K562 (cell line): ENCODE measurements at regions not wholly inside any gene's neighbourhood (a gene's known extent, or its start where the extent isn't known, plus 50 kb on each side); places are given as distances from the start of the nearest gene placed in this dataset.

Experiments
- ATAC-seq: fragments of 200-7000 bp; cut with Tn5 transposase; 3 replicates; pipeline ENCODE4 v1.9.1; 2020; ENCODE audit warnings: moderate library complexity
- BruUV-seq: library from RNA; stranded (reverse); fragments of 400-500 nt; replicated peaks from 2 replicates; lab custom pipeline; 2021; lab: Mats Ljungman, UMichigan
- CTCF ChIA-PET: fragments of 300-600 bp; formaldehyde crosslinking; extraction: SDS; loops from one replicate; lab custom pipeline; 2021; ENCODE audit warnings: low intra/inter-chr PET ratio; lab: Yijun Ruan, JAX
- POLR2A ChIA-PET: fragments of 300-600, 350-650 bp; sonication (Branson Sonifier 250); formaldehyde crosslinking; extraction: SDS; loops from one replicate; lab custom pipeline; 2021; ENCODE audit warnings: antibody characterized with exemption, inconsistent platforms; lab: Yijun Ruan, JAX
- DNase-seq, 4 experiments: peaks; one replicate each; pipeline versions ENCODE4 v3.0.0 to v3.0.0-alpha.2; 2011 to 2018; ENCODE audit warnings: low spot score in 3 of 4, mixed read lengths in 3 of 4; ENCODE audit errors: extremely low read depth in 1 of 4
- FAIRE-seq: peaks from 2 replicates; lab custom pipeline; 2011; peaks lifted over from hg19 to GRCh38; lab: Jason Lieb, UNC
- H2AFZ ChIP-seq: 2 replicates; pipeline ENCODE4 v1.6.0; 2011; ENCODE audit warnings: low read depth, low read length, control low read depth, inconsistent platforms
- H3K27ac ChIP-seq: fragments of 200-600 bp; 3 replicates; pipeline ENCODE4 v1.8.0; 2011; ENCODE audit warnings: low read depth, mild to moderate bottlenecking, control low read depth, inconsistent platforms, low read length, moderate library complexity, mixed read lengths; ENCODE audit errors: extremely low read depth
- H3K27me3 ChIP-seq, 2 experiments: fragments of 300-600 bp in 1 of 2; 2 replicates in 1 of 2; 3 replicates in 1 of 2; pipeline versions ENCODE4 v1.6.0 to v1.8.0; 2011; ENCODE audit warnings: inconsistent platforms in 2 of 2, low read length in 2 of 2, mild to moderate bottlenecking in 1 of 2, mixed read lengths in 1 of 2, moderate library complexity in 1 of 2; ENCODE audit not compliant: control insufficient read depth in 2 of 2, insufficient read depth in 2 of 2
- H3K36me3 ChIP-seq: fragments of 300-600 bp; 3 replicates; pipeline ENCODE4 v1.8.0; 2011; ENCODE audit warnings: mild to moderate bottlenecking, low read length, inconsistent platforms; ENCODE audit not compliant: control insufficient read depth, insufficient read depth
- H3K4me1 ChIP-seq, 2 experiments: fragments of 200-600 bp in 1 of 2; replicated peaks in 1 of 2; 2 replicates in 1 of 2; 3 replicates in 1 of 2; pipeline versions ENCODE4 v1.5.1 to v1.8.0; 2011; ENCODE audit warnings: inconsistent platforms in 2 of 2, low read length in 2 of 2, mild to moderate bottlenecking in 1 of 2, mixed read lengths in 1 of 2, moderate library complexity in 1 of 2; ENCODE audit not compliant: control insufficient read depth in 2 of 2, insufficient read depth in 2 of 2
- H3K4me2 ChIP-seq: 2 replicates; pipeline ENCODE4 v1.6.1; 2011; ENCODE audit warnings: low read length, control low read depth, inconsistent platforms, mixed read lengths; ENCODE audit not compliant: insufficient read depth
- H3K4me3 ChIP-seq: fragments of 200-600 bp; sonication (generic), shearing (Covaris generic); 2 replicates; pipeline ENCODE4 v1.5.1; 2016; ENCODE audit warnings: control low read depth, inconsistent platforms
- H3K79me2 ChIP-seq: fragments of 200-600 bp; 3 replicates; pipeline ENCODE4 v1.8.0; 2011; ENCODE audit warnings: low read length, inconsistent platforms; ENCODE audit not compliant: control insufficient read depth, insufficient read depth
- H3K9ac ChIP-seq, 2 experiments: 2 replicates each; pipeline versions ENCODE4 v1.6.0 to v1.6.1; 2011; ENCODE audit warnings: low read depth in 2 of 2, low read length in 2 of 2, control low read depth in 1 of 2, inconsistent platforms in 1 of 2, mild to moderate bottlenecking in 1 of 2, mixed read lengths in 1 of 2; ENCODE audit not compliant: insufficient read depth in 1 of 2
- H3K9me1 ChIP-seq: one replicate; pipeline ENCODE4 v1.6.0; 2011; ENCODE audit warnings: inconsistent platforms, mild to moderate bottlenecking, low read length, moderate library complexity; ENCODE audit not compliant: control insufficient read depth, insufficient read depth
- H3K9me3 ChIP-seq: replicated peaks from 2 replicates; pipeline ENCODE4 v1.5.1; 2011; ENCODE audit warnings: low read depth, low read length, inconsistent platforms; ENCODE audit not compliant: control insufficient read depth, insufficient read depth
- H4K20me1 ChIP-seq: replicated peaks from 2 replicates; pipeline ENCODE4 v1.6.1; 2011; ENCODE audit warnings: low read length, inconsistent platforms, mixed read lengths; ENCODE audit not compliant: control insufficient read depth, insufficient read depth
- HNRNPLL ChIP-seq: fragments of 200-400 bp; formaldehyde crosslinking; IDR thresholded peaks from 2 replicates; pipeline ENCODE4 v1.6.1; 2017; ENCODE audit warnings: low read length, low read depth, mild to moderate bottlenecking; ENCODE audit not compliant: poor library complexity, severe bottlenecking
- ILF3 ChIP-seq: fragments of 450-650 bp; IDR thresholded peaks from 2 replicates; pipeline ENCODE4 v1.6.1; 2018; ENCODE audit warnings: antibody characterized with exemption, mild to moderate bottlenecking, moderate library complexity, borderline replicate concordance
- IRF1 ChIP-seq: sonication (generic); formaldehyde crosslinking; IDR thresholded peaks from 2 replicates; pipeline ENCODE4 v1.8.0; 2022; ENCODE audit warnings: missing genetic modification reagents, mild to moderate bottlenecking, borderline replicate concordance
- KDM4B ChIP-seq, 2 experiments: fragments of 450-650 bp in 1 of 2; sonication (generic) in 1 of 2; IDR thresholded peaks; 2 replicates each; pipeline ENCODE4 v1.6.1; 2016 to 2017; ENCODE audit warnings: borderline replicate concordance in 2 of 2, antibody characterized with exemption in 1 of 2, low read depth in 1 of 2, mild to moderate bottlenecking in 1 of 2
- MTF1 ChIP-seq: fragments of 250-450 bp; sonication (Bioruptor Pico); IDR thresholded peaks from 2 replicates; pipeline ENCODE4 v1.9.0; 2021; ENCODE audit warnings: moderate library complexity, mild to moderate bottlenecking, inconsistent platforms, borderline replicate concordance
- RBBP5 ChIP-seq: fragments of 200-600 bp; sonication (generic); IDR thresholded peaks from 2 replicates; pipeline ENCODE4 v1.6.1; 2012; ENCODE audit warnings: borderline replicate concordance, mild to moderate bottlenecking, low read length, control low read depth, inconsistent platforms; ENCODE audit not compliant: insufficient read depth, poor library complexity, severe bottlenecking
- ZBED1 ChIP-seq: IDR thresholded peaks from 2 replicates; pipeline ENCODE4 v1.6.1; 2014
- ZNF780A ChIP-seq: fragments of 250-450 bp; sonication (Bioruptor Pico); IDR thresholded peaks from 2 replicates; pipeline ENCODE4 v1.5.0; 2021; ENCODE audit warnings: mild to moderate bottlenecking
- WGBS: fragments of 100-300 bp; shearing (Covaris generic); methylation state at CpG from one replicate; pipeline ENCODE4 v1.1.6; 2016; ENCODE audit warnings: low coverage, mixed read lengths; ENCODE audit not compliant: insufficient coverage; ENCODE audit errors: missing lambda C conversion rate; 5-methylcytosine and 5-hydroxymethylcytosine counted together
- in situ Hi-C: fragments of 300-500 bp; cut with MboI; formaldehyde crosslinking; loops from 4 replicates; pipeline ENCODE4 v1.15.0; 2018; ENCODE audit warnings: inconsistent platforms, mixed read lengths
- intact Hi-C: fragments of 100-400 bp; cut with micrococcal nuclease; formaldehyde crosslinking; loops from 2 replicates; pipeline ENCODE4 v1.14.2; 2022
- TF ChIP-seq, protein P1 (sequence below): sonication (generic); formaldehyde crosslinking; IDR thresholded peaks from 2 replicates; pipeline ENCODE4 v1.8.0; 2022; ENCODE audit warnings: mild to moderate bottlenecking, low read depth, missing genetic modification reagents
- TF ChIP-seq, protein P2 (sequence below): fragments of 450-650 bp; conservative IDR thresholded peaks from 2 replicates; pipeline ENCODE4 v1.6.1; 2016; ENCODE audit warnings: missing genetic modification characterization, low read depth, mild to moderate bottlenecking, control low read depth, missing compliant biosample characterization

- no peak for TF ChIP-seq RBBP5
- TF ChIP-seq ILF3: no peak
- TF ChIP-seq, protein P1, sequence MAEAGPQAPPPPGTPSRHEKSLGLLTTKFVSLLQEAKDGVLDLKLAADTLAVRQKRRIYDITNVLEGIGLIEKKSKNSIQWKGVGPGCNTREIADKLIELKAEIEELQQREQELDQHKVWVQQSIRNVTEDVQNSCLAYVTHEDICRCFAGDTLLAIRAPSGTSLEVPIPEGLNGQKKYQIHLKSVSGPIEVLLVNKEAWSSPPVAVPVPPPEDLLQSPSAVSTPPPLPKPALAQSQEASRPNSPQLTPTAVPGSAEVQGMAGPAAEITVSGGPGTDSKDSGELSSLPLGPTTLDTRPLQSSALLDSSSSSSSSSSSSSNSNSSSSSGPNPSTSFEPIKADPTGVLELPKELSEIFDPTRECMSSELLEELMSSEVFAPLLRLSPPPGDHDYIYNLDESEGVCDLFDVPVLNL: no peak
- no peak for TF ChIP-seq MTF1 (CRISPR knock-in tag)
- TF ChIP-seq, protein P2, sequence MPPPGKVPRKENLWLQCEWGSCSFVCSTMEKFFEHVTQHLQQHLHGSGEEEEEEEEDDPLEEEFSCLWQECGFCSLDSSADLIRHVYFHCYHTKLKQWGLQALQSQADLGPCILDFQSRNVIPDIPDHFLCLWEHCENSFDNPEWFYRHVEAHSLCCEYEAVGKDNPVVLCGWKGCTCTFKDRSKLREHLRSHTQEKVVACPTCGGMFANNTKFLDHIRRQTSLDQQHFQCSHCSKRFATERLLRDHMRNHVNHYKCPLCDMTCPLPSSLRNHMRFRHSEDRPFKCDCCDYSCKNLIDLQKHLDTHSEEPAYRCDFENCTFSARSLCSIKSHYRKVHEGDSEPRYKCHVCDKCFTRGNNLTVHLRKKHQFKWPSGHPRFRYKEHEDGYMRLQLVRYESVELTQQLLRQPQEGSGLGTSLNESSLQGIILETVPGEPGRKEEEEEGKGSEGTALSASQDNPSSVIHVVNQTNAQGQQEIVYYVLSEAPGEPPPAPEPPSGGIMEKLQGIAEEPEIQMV (tag): no peak
- TF ChIP-seq ZNF780A (CRISPR knock-in tag): no peak
- TF ChIP-seq HNRNPLL: no peak
- TF ChIP-seq KDM4B (IDR thresholded peaks at IDR 0.05; ENCODE audit: borderline replicate concordance in 2 of 2, low read depth in 1 of 2): no peak
- no peak for TF ChIP-seq IRF1 (CRISPR knock-in tag)
- no peak for TF ChIP-seq ZBED1
- DNase-seq (no peak), FAIRE-seq (no peak), ATAC-seq (no peak)
- Histone ChIP-seq H3K9ac (no peak overlapping the region), H3K4me1 (no peaks in the 10 kb centered on the region), H3K4me2 (no peak overlapping the region), H3K4me3 (no peak overlapping the region), H3K9me1 (no peaks in the 10 kb centered on the region), H2AFZ (no peak overlapping the region), H4K20me1 (no peaks in the 10 kb centered on the region), H3K9me3 (no peaks in the 10 kb centered on the region), H3K36me3 (no peaks in the 10 kb centered on the region), H3K27ac (no peak overlapping the region), H3K27me3 (peaks cover 5 to 29% of the 10 kb centered on the region in 2 experiments; a peak in 3 of 5 replicates), H3K79me2 (no peaks in the 10 kb centered on the region)
- intact Hi-C loops: no loop called here
- ChIA-PET POLR2A (no interaction called here), CTCF (no interaction called here)
- no TSS peak for BruUV-seq
- in situ Hi-C loops: no loop called here
- WGBS: under 1% methylated on average over 11 of the region's 11 CpGs
These were observed 66.5 kb downstream of the SOWAHC start for GRCh38 chr2:109680523-109681297.
